H9 (cell line): ENCODE measurements at regions not wholly inside any gene's neighbourhood (a gene's known extent, or its start where the extent isn't known, plus 50 kb on each side); places are given as distances from the start of the nearest gene placed in this dataset.

Experiments used
- DNase-seq: peaks from one replicate; pipeline ENCODE4 v3.0.0-alpha.2; 2017
- H2AFZ ChIP-seq: one replicate; pipeline ENCODE4 v1.6.1; 2013; ENCODE audit warnings: mild to moderate bottlenecking, low read length, control low read depth, moderate library complexity
- H2AK5ac ChIP-seq: 2 replicates; pipeline ENCODE4 v1.6.1; 2013; ENCODE audit warnings: low read length, control low read depth, mixed read lengths; ENCODE audit not compliant: insufficient read length
- H2BK120ac ChIP-seq: one replicate; pipeline ENCODE4 v1.6.1; 2013; ENCODE audit warnings: low read depth, mild to moderate bottlenecking, low read length, control low read depth, inconsistent platforms; ENCODE audit not compliant: poor library complexity, severe bottlenecking
- H2BK12ac ChIP-seq: 2 replicates; pipeline ENCODE4 v1.6.1; 2013; ENCODE audit warnings: low read length, control low read depth, mixed read lengths, low read depth; ENCODE audit not compliant: insufficient read length
- H2BK15ac ChIP-seq: 2 replicates; pipeline ENCODE4 v1.6.1; 2013; ENCODE audit warnings: low read depth, low read length, control low read depth
- H2BK20ac ChIP-seq: one replicate; pipeline ENCODE4 v1.6.1; 2013; ENCODE audit warnings: low read depth, mild to moderate bottlenecking, low read length, control low read depth, inconsistent platforms; ENCODE audit not compliant: poor library complexity, severe bottlenecking
- H2BK5ac ChIP-seq: 2 replicates; pipeline ENCODE4 v1.6.1; 2013; ENCODE audit warnings: low read length, control low read depth, mixed read lengths; ENCODE audit not compliant: insufficient read length
- H3K14ac ChIP-seq: 2 replicates; pipeline ENCODE4 v1.6.1; 2013; ENCODE audit warnings: low read length, control low read depth; ENCODE audit not compliant: insufficient read depth
- H3K18ac ChIP-seq: 2 replicates; pipeline ENCODE4 v1.6.1; 2013; ENCODE audit warnings: low read depth, mild to moderate bottlenecking, mixed read lengths, low read length, control low read depth; ENCODE audit not compliant: insufficient read length
- H3K23ac ChIP-seq: 2 replicates; pipeline ENCODE4 v1.6.1; 2013; ENCODE audit warnings: low read length, control low read depth, mixed read lengths, low read depth; ENCODE audit not compliant: insufficient read length
- H3K23me2 ChIP-seq: 2 replicates; pipeline ENCODE4 v1.6.1; 2013; ENCODE audit warnings: low read depth, mild to moderate bottlenecking, mixed read lengths, low read length, control low read depth; ENCODE audit not compliant: insufficient read length, poor library complexity, severe bottlenecking
- H3K27ac ChIP-seq: 2 replicates; pipeline ENCODE4 v1.5.1; 2013; ENCODE audit warnings: low read length, control low read depth, mixed read lengths, low read depth; ENCODE audit not compliant: insufficient read length
- H3K27me3 ChIP-seq: 2 replicates; pipeline ENCODE4 v1.6.1; 2013; ENCODE audit warnings: low read length, control low read depth, inconsistent platforms; ENCODE audit not compliant: insufficient read depth
- H3K4ac ChIP-seq: 2 replicates; pipeline ENCODE4 v1.6.1; 2013; ENCODE audit warnings: low read depth, mild to moderate bottlenecking, control low read depth, inconsistent platforms, low read length, moderate library complexity
- H3K4me1 ChIP-seq: 2 replicates; pipeline ENCODE4 v1.6.1; 2013; ENCODE audit warnings: low read length, control low read depth, inconsistent platforms; ENCODE audit not compliant: insufficient read depth
- H3K4me2 ChIP-seq: 2 replicates; pipeline ENCODE4 v1.6.1; 2013; ENCODE audit warnings: low read length, control low read depth, mixed read lengths; ENCODE audit not compliant: insufficient read length, insufficient read depth
- H3K56ac ChIP-seq: 2 replicates; pipeline ENCODE4 v1.6.1; 2013; ENCODE audit warnings: low read depth, mild to moderate bottlenecking, mixed read lengths, low read length, control low read depth; ENCODE audit not compliant: insufficient read length
- H3K79me1 ChIP-seq: 2 replicates; pipeline ENCODE4 v1.6.1; 2013; ENCODE audit warnings: low read depth, mild to moderate bottlenecking, moderate library complexity, low read length, control low read depth, inconsistent platforms; ENCODE audit not compliant: insufficient read depth, poor library complexity, severe bottlenecking
- H3K79me2 ChIP-seq: 2 replicates; pipeline ENCODE4 v1.6.1; 2013; ENCODE audit warnings: low read length, control low read depth, inconsistent platforms; ENCODE audit not compliant: insufficient read depth
- H3K9ac ChIP-seq: 2 replicates; pipeline ENCODE4 v1.6.1; 2013; ENCODE audit warnings: low read length, control low read depth, mixed read lengths; ENCODE audit not compliant: insufficient read length; ENCODE audit errors: extremely low read depth
- H3K9me3 ChIP-seq: one replicate; pipeline ENCODE4 v1.6.1; 2013; ENCODE audit warnings: low read depth, low read length, inconsistent platforms; ENCODE audit not compliant: control insufficient read depth
- H3T11ph ChIP-seq: one replicate; pipeline ENCODE4 v1.6.1; 2013; ENCODE audit warnings: mild to moderate bottlenecking, low read length, control low read depth, inconsistent platforms
- H4K20me1 ChIP-seq: one replicate; pipeline ENCODE4 v1.6.1; 2013; ENCODE audit not compliant: control insufficient read depth, insufficient read length, insufficient read depth
- H4K5ac ChIP-seq: 2 replicates; pipeline ENCODE4 v1.6.1; 2013; ENCODE audit warnings: low read depth, mild to moderate bottlenecking, mixed read lengths, low read length, control low read depth; ENCODE audit not compliant: insufficient read length
- H4K8ac ChIP-seq: replicated peaks from 2 replicates; pipeline ENCODE4 v1.6.1; 2013; ENCODE audit warnings: low read length, control low read depth, mixed read lengths, low read depth; ENCODE audit not compliant: insufficient read length
- H4K91ac ChIP-seq: 2 replicates; pipeline ENCODE4 v1.6.1; 2013; ENCODE audit warnings: low read depth, mild to moderate bottlenecking, moderate library complexity, mixed read lengths, low read length, control low read depth; ENCODE audit not compliant: insufficient read length
- H3K27ac Mint-ChIP-seq, 3 experiments: 2 replicates in 2 of 3; 3 replicates in 1 of 3; pipeline ENCODE4 v1.8.0; 2020 to 2021; ENCODE audit warnings: mixed read lengths in 3 of 3, mild to moderate bottlenecking in 1 of 3, moderate library complexity in 1 of 3
- H3K27me3 Mint-ChIP-seq: 2 replicates; pipeline ENCODE4 v1.8.0; 2021; ENCODE audit warnings: low read depth, mild to moderate bottlenecking, moderate library complexity, mixed read lengths
- H3K36me3 Mint-ChIP-seq, 3 experiments: 2 replicates in 2 of 3; 3 replicates in 1 of 3; pipeline ENCODE4 v1.8.0; 2020 to 2021; ENCODE audit warnings: low read depth in 3 of 3, mixed read lengths in 3 of 3; ENCODE audit not compliant: insufficient read depth in 1 of 3
- H3K4me1 Mint-ChIP-seq, 2 experiments: 2 replicates each; pipeline ENCODE4 v1.8.0; 2020; ENCODE audit warnings: mixed read lengths in 2 of 2
- H3K4me3 Mint-ChIP-seq, 2 experiments: 2 replicates in 1 of 2; 3 replicates in 1 of 2; pipeline ENCODE4 v1.8.0; 2020 to 2021; ENCODE audit warnings: mild to moderate bottlenecking in 2 of 2, mixed read lengths in 2 of 2, moderate library complexity in 1 of 2
- H3K9me3 Mint-ChIP-seq, 2 experiments: 2 replicates in 1 of 2; 3 replicates in 1 of 2; pipeline ENCODE4 v1.8.0; 2020; ENCODE audit warnings: mild to moderate bottlenecking in 2 of 2, mixed read lengths in 2 of 2, moderate library complexity in 1 of 2
- WGBS: extraction: QIAGEN DNeasy Blood & Tissue Kit; methylation state at CpG from one replicate; pipeline ENCODE4 v1.1.7; 2013; ENCODE audit warnings: missing lambda C conversion rate, low lambda C conversion rate, mixed read lengths; ENCODE audit not compliant: insufficient read length; ENCODE audit errors: extremely low coverage; 5-methylcytosine and 5-hydroxymethylcytosine counted together
- TF ChIP-seq, protein P1 (sequence below): fragments of 200-600 bp; sonication (generic); conservative IDR thresholded peaks from 3 replicates; pipeline ENCODE4 v1.8.0; 2021; ENCODE audit warnings: antibody characterized with exemption, mild to moderate bottlenecking

DNA sequence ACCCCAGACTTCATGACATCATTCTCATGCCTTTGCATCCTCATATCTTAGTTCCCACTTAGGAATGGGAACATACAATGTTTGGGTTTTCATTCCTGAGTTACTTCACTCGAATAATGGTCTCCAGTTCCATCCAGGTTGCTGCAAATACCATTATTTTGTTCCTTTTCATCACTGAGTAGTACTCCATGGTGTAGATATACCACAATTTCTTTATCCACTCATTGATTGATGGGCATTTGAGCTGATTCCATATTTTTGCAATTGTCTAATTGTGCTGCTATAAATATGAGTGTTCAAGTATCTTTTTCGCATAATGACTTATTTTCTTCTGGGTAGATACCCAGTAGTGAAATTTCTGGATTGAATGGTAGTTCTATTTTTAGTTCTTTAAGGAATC is 1026.8 kb downstream of the STPG2 start:
- no peak overlapping the region for H3K27ac Mint-ChIP-seq
- TF ChIP-seq, protein P1, sequence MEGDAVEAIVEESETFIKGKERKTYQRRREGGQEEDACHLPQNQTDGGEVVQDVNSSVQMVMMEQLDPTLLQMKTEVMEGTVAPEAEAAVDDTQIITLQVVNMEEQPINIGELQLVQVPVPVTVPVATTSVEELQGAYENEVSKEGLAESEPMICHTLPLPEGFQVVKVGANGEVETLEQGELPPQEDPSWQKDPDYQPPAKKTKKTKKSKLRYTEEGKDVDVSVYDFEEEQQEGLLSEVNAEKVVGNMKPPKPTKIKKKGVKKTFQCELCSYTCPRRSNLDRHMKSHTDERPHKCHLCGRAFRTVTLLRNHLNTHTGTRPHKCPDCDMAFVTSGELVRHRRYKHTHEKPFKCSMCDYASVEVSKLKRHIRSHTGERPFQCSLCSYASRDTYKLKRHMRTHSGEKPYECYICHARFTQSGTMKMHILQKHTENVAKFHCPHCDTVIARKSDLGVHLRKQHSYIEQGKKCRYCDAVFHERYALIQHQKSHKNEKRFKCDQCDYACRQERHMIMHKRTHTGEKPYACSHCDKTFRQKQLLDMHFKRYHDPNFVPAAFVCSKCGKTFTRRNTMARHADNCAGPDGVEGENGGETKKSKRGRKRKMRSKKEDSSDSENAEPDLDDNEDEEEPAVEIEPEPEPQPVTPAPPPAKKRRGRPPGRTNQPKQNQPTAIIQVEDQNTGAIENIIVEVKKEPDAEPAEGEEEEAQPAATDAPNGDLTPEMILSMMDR, result no peak

More for the DNA sequence above, 1026.8 kb downstream of the STPG2 start:
- no peak overlapping the region for H2BK12ac ChIP-seq
- no peak overlapping the region for H4K5ac ChIP-seq
- H2BK20ac ChIP-seq, result no peak overlapping the region
- no peak overlapping the region for H4K8ac ChIP-seq
- H3K4ac ChIP-seq, result no peak overlapping the region
- H3K4me2 ChIP-seq, result no peak overlapping the region
- H3K4me1 ChIP-seq, result no peaks in the 10 kb centered on the region
- H3T11ph ChIP-seq, result no peak overlapping the region
- Mint-ChIP-seq H3K4me3 (no peak overlapping the region), H3K36me3 (peaks cover 16 to 37% (median 26%) of the 10 kb centered on the region in 3 experiments; a peak in 6 of 7 replicates), H3K27me3 (no peaks in the 10 kb centered on the region), H3K9me3 (peaks cover 18 to 22% of the 10 kb centered on the region in 2 experiments), H3K4me1 (peaks cover 3 to 8% of the 10 kb centered on the region in 2 experiments)
- no peak overlapping the region for H2AK5ac ChIP-seq
- H3K27me3 ChIP-seq, result no peaks in the 10 kb centered on the region
- H3K9me3 ChIP-seq, result no peaks in the 10 kb centered on the region
- no peak overlapping the region for H3K18ac ChIP-seq
- H2BK5ac ChIP-seq, result no peak overlapping the region
- H3K23ac ChIP-seq, result no peak overlapping the region
- no peak overlapping the region for H3K56ac ChIP-seq
- no CpG with 5 or more reads among the region's 2 CpGs for WGBS
- H3K23me2 ChIP-seq, result no peaks in the 10 kb centered on the region
- no peak overlapping the region for H4K91ac ChIP-seq
- H3K79me2 ChIP-seq, result no peaks in the 10 kb centered on the region
- no peak overlapping the region for H3K14ac ChIP-seq
- no peak overlapping the region for H2BK120ac ChIP-seq
- no peak overlapping the region for H2AFZ ChIP-seq
- H3K27ac ChIP-seq, result no peak overlapping the region
- no peak for DNase-seq
- H4K20me1 ChIP-seq, result no peaks in the 10 kb centered on the region
- H3K9ac ChIP-seq, result no peak overlapping the region
- no peak overlapping the region for H2BK15ac ChIP-seq
- H3K79me1 ChIP-seq, result no peaks in the 10 kb centered on the region
